Endothelial cell of umbilical vein (primary cell): ENCODE measurements at regions not wholly inside any gene's neighbourhood (a gene's known extent, or its start where the extent isn't known, plus 50 kb on each side); places are given as distances from the start of the nearest gene placed in this dataset.

Source experiments
- BruUV-seq: library from RNA; stranded (reverse); fragments of 400-500 nt; replicated peaks from 2 replicates; lab custom pipeline; 2021; lab: Mats Ljungman, UMichigan
- CTCF ChIA-PET: fragments of 300-600, 350-600 bp; sonication (Branson Sonifier 250); formaldehyde crosslinking; loops from one replicate; lab custom pipeline; 2021; ENCODE audit warnings: antibody characterized with exemption, inconsistent platforms; lab: Charles Lee
- POLR2A ChIA-PET: fragments of 300-600, 350-600 bp; sonication (Branson Sonifier 250); formaldehyde crosslinking; loops from one replicate; lab custom pipeline; 2021; ENCODE audit warnings: antibody characterized with exemption, inconsistent platforms; lab: Charles Lee
- DNase-seq: peaks from one replicate; pipeline ENCODE4 v3.0.0-alpha.2; 2011; ENCODE audit warnings: low read depth, low spot score
- FAIRE-seq: peaks from 2 replicates; lab custom pipeline; 2011; peaks lifted over from hg19 to GRCh38; lab: Jason Lieb, UNC
- H2AFZ ChIP-seq: 2 replicates; pipeline ENCODE4 v1.6.0; 2012; ENCODE audit warnings: low read depth, low read length, control low read depth, inconsistent platforms
- H3K27ac ChIP-seq: 2 replicates; pipeline ENCODE4 v1.5.1; 2011; ENCODE audit warnings: low read depth, mild to moderate bottlenecking, control low read depth, low read length, moderate library complexity; ENCODE audit not compliant: insufficient read depth
- H3K27me3 ChIP-seq, 2 experiments: 2 replicates each; pipeline versions ENCODE4 v1.6.0 to v1.6.1; 2011; ENCODE audit warnings: low read length in 2 of 2, mixed read lengths in 1 of 2; ENCODE audit not compliant: control insufficient read depth in 2 of 2, insufficient read depth in 2 of 2
- H3K36me3 ChIP-seq, 2 experiments: 2 replicates in 1 of 2; 3 replicates in 1 of 2; pipeline ENCODE4 v1.5.1; 2011; ENCODE audit warnings: low read length in 2 of 2, mild to moderate bottlenecking in 1 of 2, moderate library complexity in 1 of 2; ENCODE audit not compliant: control insufficient read depth in 2 of 2, insufficient read depth in 2 of 2; ENCODE audit errors: extremely low read depth in 1 of 2
- H3K4me1 ChIP-seq: 3 replicates; pipeline ENCODE4 v1.5.1; 2011; ENCODE audit warnings: mild to moderate bottlenecking, low read length; ENCODE audit not compliant: control insufficient read depth, insufficient read depth; ENCODE audit errors: extremely low read depth
- H3K4me2 ChIP-seq: 2 replicates; pipeline ENCODE4 v1.6.1; 2011; ENCODE audit warnings: low read length, control low read depth, mixed read lengths; ENCODE audit not compliant: insufficient read depth
- H3K4me3 ChIP-seq, 3 experiments: fragments of 200-600 bp in 1 of 3; sonication (generic), shearing (Covaris generic) in 1 of 3; replicated peaks in 1 of 3; 2 replicates each; pipeline ENCODE4 v1.5.1; 2011 to 2016; ENCODE audit warnings: control low read depth in 3 of 3, low read length in 3 of 3, mild to moderate bottlenecking in 2 of 3, inconsistent platforms in 1 of 3, low read depth in 1 of 3, moderate library complexity in 1 of 3; ENCODE audit not compliant: insufficient read depth in 1 of 3
- H3K79me2 ChIP-seq: 2 replicates; pipeline ENCODE4 v1.6.0; 2012; ENCODE audit warnings: low read length, inconsistent platforms; ENCODE audit not compliant: control insufficient read depth, insufficient read depth
- H3K9ac ChIP-seq: replicated peaks from 2 replicates; pipeline ENCODE3; 2011; ENCODE audit warnings: low read length, control low read depth; ENCODE audit not compliant: insufficient read depth; ENCODE audit errors: extremely low read depth
- H3K9me1 ChIP-seq: replicated peaks from 3 replicates; pipeline ENCODE4 v1.6.0; 2011; ENCODE audit warnings: mild to moderate bottlenecking, low read length; ENCODE audit not compliant: control insufficient read depth, insufficient read depth; ENCODE audit errors: extremely low read depth
- H3K9me3 ChIP-seq: replicated peaks from 2 replicates; pipeline ENCODE4 v1.5.1; 2012; ENCODE audit warnings: low read length, inconsistent platforms; ENCODE audit not compliant: control insufficient read depth, insufficient read depth
- H4K20me1 ChIP-seq: replicated peaks from 2 replicates; pipeline ENCODE3; 2011; ENCODE audit warnings: mild to moderate bottlenecking, low read length; ENCODE audit not compliant: control insufficient read depth, insufficient read depth; ENCODE audit errors: extremely low read depth
- EZH2 ChIP-seq: IDR thresholded peaks from 2 replicates; pipeline ENCODE4 v1.6.1; 2012; ENCODE audit warnings: borderline replicate concordance, low read depth, mild to moderate bottlenecking, moderate library complexity, low read length, inconsistent platforms; ENCODE audit not compliant: severe bottlenecking
- FOS ChIP-seq: IDR thresholded peaks from 2 replicates; pipeline ENCODE4 v1.6.1; 2011; ENCODE audit warnings: mild to moderate bottlenecking, low read length, moderate library complexity, borderline replicate concordance; ENCODE audit not compliant: insufficient read depth
- GATA2 ChIP-seq: IDR thresholded peaks from 2 replicates; pipeline ENCODE4 v1.7.0; 2011; ENCODE audit warnings: low read depth, mild to moderate bottlenecking, moderate library complexity, mixed read lengths, low read length; ENCODE audit not compliant: insufficient read length, insufficient read depth
- JUN ChIP-seq: IDR thresholded peaks from 2 replicates; pipeline ENCODE4 v1.6.1; 2011; ENCODE audit warnings: borderline replicate concordance, low read depth; ENCODE audit not compliant: insufficient read length, insufficient read depth
- MAX ChIP-seq: IDR thresholded peaks from 2 replicates; pipeline ENCODE4 v1.6.1; 2011; ENCODE audit not compliant: insufficient read depth, insufficient read length
- MYC ChIP-seq: IDR thresholded peaks from one replicate; pipeline ENCODE4 v1.6.1; 2011; ENCODE audit warnings: mild to moderate bottlenecking, low read depth, low read length
- POLR2A ChIP-seq: IDR thresholded peaks from 2 replicates; pipeline ENCODE4 v1.6.1; 2012; ENCODE audit warnings: low read depth, mild to moderate bottlenecking, control low read depth, low read length
- POLR2AphosphoS5 ChIP-seq: IDR thresholded peaks from 2 replicates; pipeline ENCODE4 v1.6.1; 2012; ENCODE audit warnings: low read depth, mild to moderate bottlenecking, control low read depth, low read length, moderate library complexity; ENCODE audit not compliant: insufficient read depth
- dilution Hi-C: fragments of 300-500 bp; cut with MboI; formaldehyde crosslinking; loops from one replicate; pipeline ENCODE4 v1.15.0; 2019; ENCODE audit warnings: low sequenced_read_pairs; ENCODE audit not compliant: extremely low pct_ligation_motif_present
- intact Hi-C: fragments of 100-400 bp; cut with micrococcal nuclease; formaldehyde crosslinking; loops from one replicate; pipeline ENCODE4 v1.10.0; 2022
- TF ChIP-seq, protein P1 (sequence below), 2 donors: IDR thresholded peaks; 1 replicate in 1 of 2; 2 replicates in 1 of 2; pipeline ENCODE4 v1.5.1; 2011; ENCODE audit warnings: low read length in 2 of 2, mild to moderate bottlenecking in 2 of 2, moderate library complexity in 2 of 2, control low read depth in 1 of 2, inconsistent platforms in 1 of 2, low read depth in 1 of 2; ENCODE audit not compliant: insufficient read depth in 1 of 2; ENCODE audit errors: extremely low read depth in 1 of 2

GRCh38 chr17:36837195-36837938 lies 99.9 kb upstream of the LHX1 start:
- H3K9ac ChIP-seq, result no peak overlapping the region
- no TSS peak for BruUV-seq
- dilution Hi-C loops (no loop called here), intact Hi-C loops (no loop called here)
- no peaks in the 10 kb centered on the region for H3K9me3 ChIP-seq
- H3K4me2 ChIP-seq, result no peak overlapping the region
- H3K4me1 ChIP-seq, result no peaks in the 10 kb centered on the region
- DNase-seq (no peak), FAIRE-seq (no peak)
- TF ChIP-seq POLR2A (no peak), JUN (no peak), FOS (no peak), EZH2 (no peak), MAX (no peak), MYC (no peak), GATA2 (no peak), POLR2AphosphoS5 (no peak)
- TF ChIP-seq, protein P1, sequence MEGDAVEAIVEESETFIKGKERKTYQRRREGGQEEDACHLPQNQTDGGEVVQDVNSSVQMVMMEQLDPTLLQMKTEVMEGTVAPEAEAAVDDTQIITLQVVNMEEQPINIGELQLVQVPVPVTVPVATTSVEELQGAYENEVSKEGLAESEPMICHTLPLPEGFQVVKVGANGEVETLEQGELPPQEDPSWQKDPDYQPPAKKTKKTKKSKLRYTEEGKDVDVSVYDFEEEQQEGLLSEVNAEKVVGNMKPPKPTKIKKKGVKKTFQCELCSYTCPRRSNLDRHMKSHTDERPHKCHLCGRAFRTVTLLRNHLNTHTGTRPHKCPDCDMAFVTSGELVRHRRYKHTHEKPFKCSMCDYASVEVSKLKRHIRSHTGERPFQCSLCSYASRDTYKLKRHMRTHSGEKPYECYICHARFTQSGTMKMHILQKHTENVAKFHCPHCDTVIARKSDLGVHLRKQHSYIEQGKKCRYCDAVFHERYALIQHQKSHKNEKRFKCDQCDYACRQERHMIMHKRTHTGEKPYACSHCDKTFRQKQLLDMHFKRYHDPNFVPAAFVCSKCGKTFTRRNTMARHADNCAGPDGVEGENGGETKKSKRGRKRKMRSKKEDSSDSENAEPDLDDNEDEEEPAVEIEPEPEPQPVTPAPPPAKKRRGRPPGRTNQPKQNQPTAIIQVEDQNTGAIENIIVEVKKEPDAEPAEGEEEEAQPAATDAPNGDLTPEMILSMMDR (IDR thresholded peaks at IDR 0.05; ENCODE audit: extremely low read depth in 1 of 2, insufficient read depth in 1 of 2, low read depth in 1 of 2, low read length in 2 of 2), result no peak
- ChIA-PET CTCF (interaction anchor here (1.3 kb wide), 1 partner anchor 8 kb away, joined by 4 read pairs; no protein-coding TSS in a partner anchor), POLR2A (no interaction called here)
- no peaks in the 10 kb centered on the region for H3K9me1 ChIP-seq
- H3K79me2 ChIP-seq, result no peaks in the 10 kb centered on the region
- no peaks in the 10 kb centered on the region for H3K36me3 ChIP-seq
- no peak overlapping the region for H3K27ac ChIP-seq
- H4K20me1 ChIP-seq, result no peaks in the 10 kb centered on the region
- peaks cover 0 to 2% of the 10 kb centered on the region in 2 experiments for H3K27me3 ChIP-seq
- no peak overlapping the region for H3K4me3 ChIP-seq
- no peak overlapping the region for H2AFZ ChIP-seq
